ACHN (cell line): ENCODE measurements at regions not wholly inside any gene's neighbourhood (a gene's known extent, or its start where the extent isn't known, plus 50 kb on each side); places are given as distances from the start of the nearest gene placed in this dataset.
"Not testable (repeated sequence)": the region's sequence is repeated elsewhere in the genome, so short reads cannot be mapped to it uniquely, and the experiment has no call there.

Source experiments
- DNase-seq: peaks from one replicate; pipeline ENCODE4 v3.0.0-alpha.2; 2015
- in situ Hi-C: cut with HindIII; loops from 2 replicates; pipeline ENCODE4 v1.10.0; 2017; ENCODE audit warnings: low sequenced_read_pairs, low pct_ligation_motif_present, low pct_unique_long_range_greater_than_20kb

DNA sequence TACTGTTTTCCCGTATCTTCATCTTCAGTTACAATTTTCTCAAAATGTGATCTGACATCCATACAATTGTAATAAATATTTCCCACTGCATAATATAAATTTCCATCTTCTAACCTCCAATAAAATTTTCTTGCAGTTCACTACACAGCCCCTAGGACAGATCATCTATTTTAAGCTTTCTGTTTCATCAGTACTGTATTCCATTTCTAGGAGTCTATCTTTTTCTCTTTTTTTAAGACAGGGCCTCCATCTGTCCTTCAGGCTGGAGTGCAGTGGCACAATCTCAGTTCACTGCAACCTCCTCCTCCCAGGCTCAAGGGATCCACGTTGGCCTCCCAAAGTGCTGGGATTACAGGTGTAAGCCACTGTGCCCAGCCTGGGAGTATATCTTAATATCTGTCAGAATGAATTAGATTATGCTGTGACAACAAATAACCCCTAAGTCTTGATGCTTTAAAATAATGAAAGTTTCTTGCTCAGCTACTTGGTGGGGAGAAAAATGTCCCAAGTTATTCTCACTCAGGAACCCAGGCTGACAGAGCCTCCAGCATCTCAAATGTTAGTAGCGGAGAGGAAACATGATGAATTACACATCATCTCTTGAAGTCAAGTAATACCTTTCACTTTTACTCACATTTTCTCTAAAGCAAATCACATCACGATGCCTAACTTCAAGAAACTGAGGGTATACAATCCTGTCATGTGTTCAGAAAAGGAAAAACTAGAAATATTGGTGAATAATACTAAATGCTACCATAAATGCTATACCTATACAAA, 92.2 kb downstream of the BUD13 start:
- DNase-seq = no peak
- in situ Hi-C loops = no loop called here

GRCh38 chr11:116678887-116679286, 93.9 kb downstream of the BUD13 start:
- in situ Hi-C loops = no loop called here

DNA sequence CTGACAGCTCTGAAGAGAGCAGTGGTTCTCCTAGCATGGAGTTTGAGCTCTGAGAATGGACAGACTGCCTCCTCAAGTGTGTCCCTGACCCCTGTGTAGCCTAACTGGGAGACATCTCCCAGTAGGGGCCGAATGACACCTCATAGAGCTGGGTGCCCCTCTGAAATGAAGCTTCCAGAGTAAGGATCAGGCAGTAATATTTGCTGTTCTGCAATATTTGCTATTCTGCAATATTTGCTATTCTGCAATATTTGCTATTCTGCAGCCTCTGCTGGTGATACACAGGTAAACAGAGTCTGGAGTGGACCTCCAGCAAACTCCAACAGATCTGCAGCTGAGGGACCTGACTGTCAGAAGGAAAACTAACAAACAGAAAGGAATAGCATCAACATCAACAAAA, 105.5 kb downstream of the BUD13 start:
- DNase-seq, in situ Hi-C loops: not testable (repeated sequence)

More at GRCh38 chr11:116678887-116679286, 93.9 kb downstream of the BUD13 start:
- DNase-seq = no peak

DNA sequence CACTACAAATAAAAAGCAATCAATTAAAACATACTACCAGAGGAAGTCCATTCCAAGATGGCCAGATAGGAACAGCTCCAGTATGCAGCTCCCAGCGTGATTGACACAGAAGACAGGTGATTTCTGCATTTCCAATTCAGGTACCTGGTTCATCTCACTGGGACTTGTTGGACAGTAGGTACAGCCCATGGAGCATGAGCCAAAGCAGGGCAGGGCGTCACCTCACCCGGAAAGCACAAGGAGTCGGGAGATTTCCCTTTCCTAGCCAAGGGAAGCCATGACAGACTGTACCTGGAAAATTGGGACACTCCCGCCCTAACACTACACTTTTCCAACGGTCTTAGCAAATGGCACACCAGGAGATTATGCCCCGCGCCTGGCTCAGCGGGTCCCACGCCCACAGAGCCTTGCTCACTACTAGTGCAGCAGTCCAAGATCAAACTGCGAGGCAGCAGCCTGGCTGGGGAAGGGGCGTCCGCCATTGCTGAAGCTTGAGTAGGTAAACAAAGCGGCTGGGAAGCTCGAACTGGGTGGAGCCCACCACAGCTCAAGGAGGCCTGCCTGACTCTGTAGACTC, 106.0 kb downstream of the BUD13 start:
- DNase-seq, in situ Hi-C loops: not testable (repeated sequence)

DNA sequence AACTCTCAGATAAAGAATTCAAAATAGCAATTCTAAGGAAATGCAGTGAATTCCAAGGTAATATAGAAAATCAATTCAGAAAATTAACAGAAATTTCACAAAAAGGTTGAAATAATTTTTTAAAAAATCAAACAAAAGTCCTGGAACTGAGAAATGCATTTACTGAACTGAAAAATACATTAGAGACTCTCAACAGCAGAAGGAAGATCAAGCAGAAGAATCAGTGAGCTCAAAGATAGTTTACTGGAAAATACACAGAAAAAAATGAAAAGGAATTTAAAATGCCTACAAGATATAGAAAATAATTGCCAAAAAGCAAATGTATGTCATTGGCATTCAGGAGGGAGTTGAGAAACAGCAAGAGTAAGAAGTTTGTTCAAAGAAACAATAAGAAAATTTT, 107.3 kb downstream of the BUD13 start:
- in situ Hi-C loops = no loop called here
- DNase-seq = no peak

DNA sequence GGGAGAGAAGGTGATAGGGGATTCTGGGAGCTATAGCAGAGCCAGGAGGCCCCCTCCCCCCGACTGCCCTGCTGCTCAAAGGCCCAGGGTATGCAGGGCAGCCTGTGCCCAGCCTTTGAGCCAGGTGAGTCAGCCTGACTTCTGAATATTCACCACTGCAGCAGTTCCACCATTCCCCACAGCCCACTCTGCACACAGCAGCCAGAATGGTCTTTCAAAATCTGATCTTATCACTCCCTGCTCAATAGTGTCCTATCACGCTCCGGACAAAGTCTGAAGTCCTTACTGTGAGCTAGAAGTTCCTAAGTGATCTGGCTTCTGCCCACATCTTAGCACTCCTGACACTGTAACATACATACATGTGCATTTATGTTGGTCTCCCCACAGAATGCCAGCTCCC, 111.7 kb downstream of the BUD13 start:
- no peak for DNase-seq
- in situ Hi-C loops = no loop called here

DNA sequence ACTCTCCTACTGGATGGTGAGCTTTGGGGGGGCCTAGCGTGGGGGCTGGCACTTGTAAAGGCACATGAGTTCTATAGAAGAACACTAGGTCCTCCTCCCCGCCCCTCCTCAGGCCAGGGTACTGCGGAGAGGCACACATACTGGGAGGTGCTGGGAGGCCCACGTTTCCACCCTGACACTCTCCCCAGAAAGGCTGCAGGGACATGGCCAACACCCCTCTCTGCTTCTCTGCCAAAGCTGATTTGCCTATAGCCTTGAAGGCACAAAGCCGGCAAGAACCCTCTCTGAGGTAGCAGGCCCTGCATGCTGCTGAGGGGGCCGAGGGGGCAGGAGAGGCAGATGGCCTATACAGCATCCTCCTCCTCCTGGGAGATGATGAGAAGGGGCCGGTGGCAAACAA, 112.8 kb downstream of the BUD13 start:
- DNase-seq = no peak
- in situ Hi-C loops = no loop called here

DNA sequence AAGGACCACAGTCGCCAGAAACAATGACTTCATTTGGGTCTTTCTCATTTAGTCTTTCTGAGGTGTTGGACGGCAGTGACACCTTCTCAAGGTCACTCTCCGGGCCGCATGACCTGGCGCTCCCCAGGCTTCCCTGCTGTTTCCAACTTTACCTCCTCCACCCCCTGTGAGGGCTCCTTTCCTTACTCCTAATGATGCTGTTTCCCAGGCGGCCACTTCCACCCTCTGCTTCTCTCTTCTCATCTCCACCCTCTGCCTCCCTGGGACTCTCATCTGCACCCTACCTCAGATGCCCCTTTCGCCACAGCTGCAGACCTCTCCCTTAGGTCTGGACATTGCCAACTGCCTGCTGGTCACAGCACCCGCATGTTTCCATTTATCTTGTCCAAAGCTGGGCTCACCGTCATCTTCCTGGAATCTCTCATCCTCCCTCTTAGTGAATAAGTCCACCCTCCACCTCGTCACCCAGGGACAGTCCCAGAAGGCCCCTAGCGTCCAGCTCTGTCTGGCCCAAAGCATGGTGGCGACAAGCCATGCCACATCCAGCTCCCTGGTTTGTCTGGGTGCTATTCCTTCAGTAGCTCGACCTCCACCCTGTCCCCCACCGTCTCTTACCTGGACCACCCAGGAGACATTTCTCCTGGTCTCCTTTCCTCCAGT, 113.8 kb downstream of the BUD13 start:
- no peak for DNase-seq
- in situ Hi-C loops = no loop called here

GRCh38 chr11:116657842-116658825, 114.7 kb downstream of the BUD13 start:
- no peak for DNase-seq
- in situ Hi-C loops = no loop called here

- in situ Hi-C loops = no loop called here
- no peak for DNase-seq
Observed at GRCh38 chr11:116656011-116656410, 116.8 kb downstream of the BUD13 start.

- in situ Hi-C loops = no loop called here
- DNase-seq = no peak
Observed at GRCh38 chr11:116654526-116654925, 118.3 kb downstream of the BUD13 start.

DNA sequence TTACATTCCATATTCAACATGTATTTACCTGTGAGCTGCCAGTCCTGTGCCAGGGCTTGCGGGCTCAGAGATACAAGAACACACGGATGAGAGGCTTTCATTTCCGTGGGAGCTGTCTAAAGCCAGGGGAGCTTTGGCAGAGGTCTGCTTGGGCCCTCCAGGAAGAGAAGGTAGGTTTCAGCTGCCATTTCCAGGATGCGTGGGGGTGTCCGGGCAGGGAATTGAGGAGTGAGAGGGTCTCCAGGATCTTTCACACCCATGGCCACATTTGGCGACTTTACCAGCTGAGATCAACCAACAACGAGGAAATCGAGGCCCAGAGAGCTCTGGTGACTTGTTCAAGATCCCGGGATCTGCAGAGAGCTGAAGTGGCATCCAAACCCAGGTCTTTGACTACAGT, 119.6 kb downstream of the BUD13 start:
- in situ Hi-C loops = no loop called here
- no peak for DNase-seq

DNA sequence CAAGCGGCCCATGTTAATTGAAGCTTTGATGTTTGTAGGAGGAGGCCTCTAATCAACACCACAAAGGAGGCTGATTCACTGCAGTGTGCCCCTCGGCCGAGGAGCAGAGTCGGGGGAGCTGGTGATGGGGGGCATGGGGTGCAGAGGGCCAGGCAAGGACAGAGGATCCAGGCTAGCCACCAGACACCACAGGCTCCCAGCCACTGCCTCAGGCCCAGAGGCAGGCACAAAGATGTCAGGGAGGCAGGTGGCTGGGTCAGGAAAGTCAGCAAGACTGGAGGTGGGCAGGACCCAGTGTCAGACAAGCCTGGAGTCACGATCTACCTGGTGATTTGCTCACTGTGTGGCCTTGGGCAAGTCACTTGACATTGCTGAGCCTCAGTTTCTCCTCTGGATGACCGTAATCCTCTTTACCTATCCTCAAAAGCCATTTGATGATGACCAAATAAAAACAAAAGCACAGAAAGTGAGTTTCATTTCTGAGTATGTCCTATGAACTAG, 121.0 kb downstream of the BUD13 start:
- in situ Hi-C loops = no loop called here
- no peak for DNase-seq

GRCh38 chr11:116651098-116651736, 121.6 kb downstream of the BUD13 start:
- in situ Hi-C loops = no loop called here
- no peak for DNase-seq

DNA sequence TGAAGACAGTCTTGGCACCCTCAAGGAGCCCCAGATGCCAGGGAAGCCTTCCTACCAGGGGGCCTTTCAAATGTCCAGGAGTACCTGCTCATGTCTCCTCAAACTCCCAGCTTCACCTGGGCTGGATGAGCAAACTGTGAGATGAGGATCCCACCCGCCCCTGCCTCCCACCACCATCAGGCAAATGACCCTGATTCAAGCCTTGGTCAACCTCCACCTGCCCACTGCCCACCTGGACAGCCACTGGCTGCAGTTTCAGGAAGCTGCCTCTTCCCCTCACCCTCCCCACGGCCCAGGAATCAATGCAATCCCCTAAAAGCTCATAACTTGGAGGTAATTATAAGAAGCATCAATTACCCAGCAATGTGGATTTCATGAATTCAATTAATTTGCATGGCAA, 122.7 kb downstream of the BUD13 start:
- in situ Hi-C loops = no loop called here
- DNase-seq = no peak

GRCh38 chr11:116649268-116649667, 123.5 kb downstream of the BUD13 start:
- in situ Hi-C loops = no loop called here
- DNase-seq = no peak

GRCh38 chr11:116648247-116649174, 124.3 kb downstream of the BUD13 start:
- in situ Hi-C loops = no loop called here
- no peak for DNase-seq
